ENCODE measurements at regions not wholly inside any gene's neighbourhood (a gene's known extent, or its start where the extent isn't known, plus 50 kb on each side); places are given as distances from the start of the nearest gene placed in this dataset.

- no peaks in the 10 kb centered on the region for H3K4me1 ChIP-seq (ENCODE audit: control insufficient read depth, extremely low read depth, insufficient read depth, low read length)
- no peak overlapping the region for H3K9ac ChIP-seq (ENCODE audit: control insufficient read depth, extremely low read depth, insufficient read depth, low read length)
- no peak for TF ChIP-seq EZH2 (IDR thresholded peaks at IDR 0.05; ENCODE audit: low read length)
- TF ChIP-seq CTCF (optimal IDR thresholded peaks at IDR 0.05 in 1 of 3, IDR thresholded peaks at IDR 0.05 in 1 of 3, conservative IDR thresholded peaks at IDR 0.05 in 1 of 3; ENCODE audit: extremely low read depth in 1 of 3, insufficient read depth in 2 of 3, low read length in 3 of 3), result no peak
- no peak for FAIRE-seq
- H3K27me3 ChIP-seq (ENCODE audit: control insufficient read depth, extremely low read depth, insufficient read depth, low read length), result peaks cover 6% of the 10 kb centered on the region
- H3K9me1 ChIP-seq (ENCODE audit: control insufficient read depth, extremely low read depth, insufficient read depth, low read length), result no peaks in the 10 kb centered on the region
- H3K79me2 ChIP-seq (ENCODE audit: control insufficient read depth, insufficient read depth, low read length), result no peaks in the 10 kb centered on the region
- no peaks in the 10 kb centered on the region for H4K20me1 ChIP-seq (ENCODE audit: control insufficient read depth, extremely low read depth, insufficient read depth, low read length)
- dilution Hi-C loops (cut with MboI; ENCODE audit: extremely low pct_ligation_motif_present, low sequenced_read_pairs), result no loop called here
- H3K9me3 ChIP-seq (ENCODE audit: control insufficient read depth, low read depth, low read length), result no peaks in the 10 kb centered on the region
- no peak overlapping the region for H3K4me2 ChIP-seq (ENCODE audit: control insufficient read depth, extremely low read depth, insufficient read depth, low read depth, low read length)
- no peak overlapping the region for H3K27ac ChIP-seq (ENCODE audit: control insufficient read depth, insufficient read depth, low read length)
- no peak overlapping the region for H3K4me3 ChIP-seq (ENCODE audit: control insufficient read depth in 2 of 3, extremely low read depth in 1 of 3, insufficient read depth in 2 of 3, low read depth in 1 of 3, low read length in 3 of 3)
- no peak overlapping the region for H2AFZ ChIP-seq (ENCODE audit: control insufficient read depth, low read length)
- no peaks in the 10 kb centered on the region for H3K36me3 ChIP-seq (ENCODE audit: control insufficient read depth in 2 of 2, extremely low read depth in 1 of 2, insufficient read depth in 2 of 2, low read length in 2 of 2)
- DNase-seq (ENCODE audit: low read depth, low spot score), result no peak
These were observed 100.0 kb upstream of the HDAC4 start for GRCh38 chr2:239500574-239501550.

GRCh38 chr2:239499726-239500573 is 99.1 kb upstream of the HDAC4 start:
- H3K27me3 ChIP-seq (ENCODE audit: control insufficient read depth, extremely low read depth, insufficient read depth, low read length), result peaks cover 6% of the 10 kb centered on the region
- no peaks in the 10 kb centered on the region for H4K20me1 ChIP-seq (ENCODE audit: control insufficient read depth, extremely low read depth, insufficient read depth, low read length)
- H3K9me3 ChIP-seq (ENCODE audit: control insufficient read depth, low read depth, low read length), result no peaks in the 10 kb centered on the region
- H3K36me3 ChIP-seq (ENCODE audit: control insufficient read depth in 2 of 2, extremely low read depth in 1 of 2, insufficient read depth in 2 of 2, low read length in 2 of 2), result no peaks in the 10 kb centered on the region
- H3K9me1 ChIP-seq (ENCODE audit: control insufficient read depth, extremely low read depth, insufficient read depth, low read length), result no peaks in the 10 kb centered on the region
- H3K27ac ChIP-seq (ENCODE audit: control insufficient read depth, insufficient read depth, low read length), result no peak overlapping the region
- no peaks in the 10 kb centered on the region for H3K4me1 ChIP-seq (ENCODE audit: control insufficient read depth, extremely low read depth, insufficient read depth, low read length)
- H3K4me3 ChIP-seq (ENCODE audit: control insufficient read depth in 2 of 3, extremely low read depth in 1 of 3, insufficient read depth in 2 of 3, low read depth in 1 of 3, low read length in 3 of 3), result no peak overlapping the region
- H2AFZ ChIP-seq (ENCODE audit: control insufficient read depth, low read length), result no peak overlapping the region
- H3K9ac ChIP-seq (ENCODE audit: control insufficient read depth, extremely low read depth, insufficient read depth, low read length), result no peak overlapping the region
- H3K79me2 ChIP-seq (ENCODE audit: control insufficient read depth, insufficient read depth, low read length), result no peaks in the 10 kb centered on the region
- FAIRE-seq (no peak), DNase-seq (ENCODE audit: low read depth, low spot score) (no peak)
- TF ChIP-seq CTCF (optimal IDR thresholded peaks at IDR 0.05 in 1 of 3, IDR thresholded peaks at IDR 0.05 in 1 of 3, conservative IDR thresholded peaks at IDR 0.05 in 1 of 3; ENCODE audit: extremely low read depth in 1 of 3, insufficient read depth in 2 of 3, low read length in 3 of 3) (no peak), EZH2 (IDR thresholded peaks at IDR 0.05; ENCODE audit: low read length) (no peak)
- no peak overlapping the region for H3K4me2 ChIP-seq (ENCODE audit: control insufficient read depth, extremely low read depth, insufficient read depth, low read depth, low read length)
- dilution Hi-C loops (cut with MboI; ENCODE audit: extremely low pct_ligation_motif_present, low sequenced_read_pairs), result no loop called here

All from keratinocyte (primary cell).